Nephron progenitor cell (in vitro differentiated cells): ENCODE measurements at regions not wholly inside any gene's neighbourhood (a gene's known extent, or its start where the extent isn't known, plus 50 kb on each side); places are given as distances from the start of the nearest gene placed in this dataset.

Experiments used
- DNase-seq: peaks from one replicate; pipeline ENCODE4 v3.0.0; 2021
- H3K27ac Mint-ChIP-seq: 2 replicates; pipeline ENCODE4 v1.8.0; 2021; ENCODE audit warnings: mild to moderate bottlenecking, moderate library complexity, mixed read lengths
- H3K27me3 Mint-ChIP-seq: 2 replicates; pipeline ENCODE4 v1.8.0; 2021; ENCODE audit warnings: mild to moderate bottlenecking, low read depth, mixed read lengths; ENCODE audit not compliant: poor library complexity
- H3K36me3 Mint-ChIP-seq: 2 replicates; pipeline ENCODE4 v1.8.0; 2021; ENCODE audit warnings: low read depth, mixed read lengths
- H3K4me1 Mint-ChIP-seq: 2 replicates; pipeline ENCODE4 v1.8.0; 2021; ENCODE audit warnings: mixed read lengths
- H3K4me3 Mint-ChIP-seq: 2 replicates; pipeline ENCODE4 v1.8.0; 2021; ENCODE audit warnings: mild to moderate bottlenecking, moderate library complexity, mixed read lengths
- H3K9me3 Mint-ChIP-seq: 2 replicates; pipeline ENCODE4 v1.8.0; 2021; ENCODE audit warnings: mild to moderate bottlenecking, moderate library complexity, mixed read lengths
- CTCF ChIP-seq: fragments of 200-600 bp; sonication (generic); IDR thresholded peaks from 2 replicates; pipeline ENCODE4 v1.5.0; 2021; ENCODE audit warnings: antibody characterized with exemption

GRCh38 chr13:31460061-31460460, 260.3 kb downstream of the B3GLCT start:
- Mint-ChIP-seq H3K4me3 (no peak overlapping the region), H3K4me1 (no peaks in the 10 kb centered on the region), H3K27ac (no peak overlapping the region), H3K9me3 (peaks cover 16% of the 10 kb centered on the region), H3K27me3 (peaks cover 13% of the 10 kb centered on the region), H3K36me3 (no peaks in the 10 kb centered on the region)
- no peak for TF ChIP-seq CTCF
- DNase-seq: no peak

- DNase-seq: no peak
- no peak for TF ChIP-seq CTCF
- H3K36me3 Mint-ChIP-seq: no peaks in the 10 kb centered on the region
- H3K27ac Mint-ChIP-seq: no peak overlapping the region
- peaks cover 13% of the 10 kb centered on the region for H3K27me3 Mint-ChIP-seq
- H3K9me3 Mint-ChIP-seq: peaks cover 16% of the 10 kb centered on the region
- no peaks in the 10 kb centered on the region for H3K4me1 Mint-ChIP-seq
- no peak overlapping the region for H3K4me3 Mint-ChIP-seq
Measured at GRCh38 chr13:31461923-31462322, 262.1 kb downstream of the B3GLCT start.

GRCh38 chr13:31462766-31463165, 263.0 kb downstream of the B3GLCT start:
- no peak overlapping the region for H3K27ac Mint-ChIP-seq
- H3K4me3 Mint-ChIP-seq: no peak overlapping the region

GRCh38 chr13:31468114-31468902, 268.5 kb downstream of the B3GLCT start:
- no peak for DNase-seq
- peaks cover 9% of the 10 kb centered on the region for H3K27me3 Mint-ChIP-seq
- no peak for TF ChIP-seq CTCF
- no peak overlapping the region for H3K27ac Mint-ChIP-seq
- H3K4me1 Mint-ChIP-seq: peaks cover 18% of the 10 kb centered on the region
- no peaks in the 10 kb centered on the region for H3K9me3 Mint-ChIP-seq
- no peaks in the 10 kb centered on the region for H3K36me3 Mint-ChIP-seq
- H3K4me3 Mint-ChIP-seq: no peak overlapping the region

More at GRCh38 chr13:31462766-31463165, 263.0 kb downstream of the B3GLCT start:
- H3K27me3 Mint-ChIP-seq: peaks cover 9% of the 10 kb centered on the region
- peaks cover 3% of the 10 kb centered on the region for H3K4me1 Mint-ChIP-seq
- no peak for TF ChIP-seq CTCF
- H3K9me3 Mint-ChIP-seq: peaks cover 14% of the 10 kb centered on the region
- no peaks in the 10 kb centered on the region for H3K36me3 Mint-ChIP-seq
- no peak for DNase-seq

- Mint-ChIP-seq H3K27ac (no peak overlapping the region), H3K36me3 (no peaks in the 10 kb centered on the region), H3K9me3 (no peaks in the 10 kb centered on the region), H3K4me3 (no peak overlapping the region), H3K4me1 (peaks cover 18% of the 10 kb centered on the region), H3K27me3 (peaks cover 9% of the 10 kb centered on the region)
- TF ChIP-seq CTCF: no peak
- DNase-seq: no peak
Measured at GRCh38 chr13:31469377-31469776, 269.6 kb downstream of the B3GLCT start.

- Mint-ChIP-seq H3K4me1 (peaks cover 5% of the 10 kb centered on the region), H3K4me3 (no peak overlapping the region), H3K27ac (no peak overlapping the region), H3K27me3 (peaks cover 10% of the 10 kb centered on the region), H3K36me3 (no peaks in the 10 kb centered on the region), H3K9me3 (no peaks in the 10 kb centered on the region)
- TF ChIP-seq CTCF: no peak
- DNase-seq: no peak
Measured at GRCh38 chr13:31476266-31476665, 263.1 kb upstream of the RXFP2 start.
